GM12878 (cell line): ENCODE measurements at regions not wholly inside any gene's neighbourhood (a gene's known extent, or its start where the extent isn't known, plus 50 kb on each side); places are given as distances from the start of the nearest gene placed in this dataset.

Source experiments
- ATF3 ChIP-seq: IDR thresholded peaks from 2 replicates; pipeline ENCODE4 v1.6.1; 2011; ENCODE audit warnings: low read depth, mild to moderate bottlenecking, low read length, moderate library complexity, borderline replicate concordance; ENCODE audit errors: extremely low read depth
- CTCF ChIP-seq, 3 experiments: IDR thresholded peaks in 2 of 3; conservative IDR thresholded peaks in 1 of 3; 2 replicates each; pipeline ENCODE4 v1.5.1; 2011; ENCODE audit warnings: low read depth in 3 of 3, low read length in 3 of 3, mild to moderate bottlenecking in 3 of 3, control low read depth in 2 of 3, moderate library complexity in 2 of 3, inconsistent platforms in 1 of 3, mixed read lengths in 1 of 3; ENCODE audit not compliant: control insufficient read depth in 2 of 3, insufficient read depth in 1 of 3; ENCODE audit errors: extremely low read depth in 1 of 3
- ELK1 ChIP-seq: IDR thresholded peaks from 2 replicates; pipeline ENCODE4 v1.6.1; 2012; ENCODE audit warnings: low read depth, low read length, improper control_type of control experiment
- MAX ChIP-seq: IDR thresholded peaks from 2 replicates; pipeline ENCODE4 v1.6.1; 2012; ENCODE audit warnings: low read depth, low read length, improper control_type of control experiment
- MTA3 ChIP-seq: IDR thresholded peaks from 2 replicates; pipeline ENCODE4 v1.6.1; 2012; ENCODE audit warnings: low read length, inconsistent platforms, borderline replicate concordance
- POLR2A ChIP-seq: IDR thresholded peaks from 2 replicates; pipeline ENCODE4 v1.6.1; 2011; ENCODE audit warnings: low read depth, mild to moderate bottlenecking, low read length
- POLR2AphosphoS2 ChIP-seq: IDR thresholded peaks from 2 replicates; pipeline ENCODE4 v1.6.1; 2011; ENCODE audit warnings: low read depth, mild to moderate bottlenecking, low read length, improper control_type of control experiment, moderate library complexity
- SREBF1 ChIP-seq: IDR thresholded peaks from 2 replicates; pipeline ENCODE4 v1.6.1; 2012; ENCODE audit warnings: mild to moderate bottlenecking, low read length

GRCh38 chr19:32104153-32104849 is 241.1 kb upstream of the ZNF507 start:
- TF ChIP-seq SREBF1, result no peak
- TF ChIP-seq CTCF (IDR thresholded peaks at IDR 0.05 in 2 of 3, conservative IDR thresholded peaks at IDR 0.05 in 1 of 3; ENCODE audit: control insufficient read depth in 2 of 3, extremely low read depth in 1 of 3, insufficient read depth in 1 of 3, low read depth in 3 of 3, low read length in 3 of 3), result no peak
- TF ChIP-seq ELK1, result no peak
- TF ChIP-seq POLR2A, result no peak
- TF ChIP-seq ATF3, result no peak
- TF ChIP-seq POLR2AphosphoS2, result no peak
- TF ChIP-seq MTA3, result no peak
- no peak for TF ChIP-seq MAX
